ENCODE measurements at regions not wholly inside any gene's neighbourhood (a gene's known extent, or its start where the extent isn't known, plus 50 kb on each side); places are given as distances from the start of the nearest gene placed in this dataset.

GRCh38 chr11:56932572-56933220, 56.0 kb upstream of the OR5AK2 start:
- no peak for DNase-seq
- Mint-ChIP-seq H3K27me3 (ENCODE audit: low read depth in 3 of 3) (peaks cover 0 to 3% (median 2%) of the 10 kb centered on the region in 3 donors), H3K4me3 (no peak overlapping the region), H3K27ac (no peak overlapping the region), H3K9me3 (peaks cover 2 to 20% (median 7%) of the 10 kb centered on the region in 6 donors), H3K36me3 (no peaks in the 10 kb centered on the region), H3K4me1 (no peaks in the 10 kb centered on the region)

GRCh38 chr11:56923116-56923515, 65.6 kb upstream of the OR5AK2 start:
- H3K36me3 Mint-ChIP-seq: no peaks in the 10 kb centered on the region

GRCh38 chr11:56922421-56922820, 66.3 kb upstream of the OR5AK2 start:
- no peaks in the 10 kb centered on the region for H3K36me3 Mint-ChIP-seq
- DNase-seq: no peak
- no peak overlapping the region for H3K4me3 Mint-ChIP-seq
- H3K9me3 Mint-ChIP-seq: peaks cover 0 to 34% (median 15%) of the 10 kb centered on the region in 6 donors
- peaks cover 0 to 3% (median 1%) of the 10 kb centered on the region in 3 donors for H3K27me3 Mint-ChIP-seq (ENCODE audit: low read depth in 3 of 3)
- no peaks in the 10 kb centered on the region for H3K4me1 Mint-ChIP-seq
- H3K27ac Mint-ChIP-seq: no peak overlapping the region

More at GRCh38 chr11:56923116-56923515, 65.6 kb upstream of the OR5AK2 start:
- no peak for DNase-seq
- Mint-ChIP-seq H3K27ac (no peak overlapping the region), H3K4me3 (no peak overlapping the region), H3K27me3 (ENCODE audit: low read depth in 3 of 3) (peaks cover 0 to 3% (median 1%) of the 10 kb centered on the region in 3 donors), H3K4me1 (no peaks in the 10 kb centered on the region), H3K9me3 (peaks cover 0 to 34% (median 15%) of the 10 kb centered on the region in 6 donors)

DNA sequence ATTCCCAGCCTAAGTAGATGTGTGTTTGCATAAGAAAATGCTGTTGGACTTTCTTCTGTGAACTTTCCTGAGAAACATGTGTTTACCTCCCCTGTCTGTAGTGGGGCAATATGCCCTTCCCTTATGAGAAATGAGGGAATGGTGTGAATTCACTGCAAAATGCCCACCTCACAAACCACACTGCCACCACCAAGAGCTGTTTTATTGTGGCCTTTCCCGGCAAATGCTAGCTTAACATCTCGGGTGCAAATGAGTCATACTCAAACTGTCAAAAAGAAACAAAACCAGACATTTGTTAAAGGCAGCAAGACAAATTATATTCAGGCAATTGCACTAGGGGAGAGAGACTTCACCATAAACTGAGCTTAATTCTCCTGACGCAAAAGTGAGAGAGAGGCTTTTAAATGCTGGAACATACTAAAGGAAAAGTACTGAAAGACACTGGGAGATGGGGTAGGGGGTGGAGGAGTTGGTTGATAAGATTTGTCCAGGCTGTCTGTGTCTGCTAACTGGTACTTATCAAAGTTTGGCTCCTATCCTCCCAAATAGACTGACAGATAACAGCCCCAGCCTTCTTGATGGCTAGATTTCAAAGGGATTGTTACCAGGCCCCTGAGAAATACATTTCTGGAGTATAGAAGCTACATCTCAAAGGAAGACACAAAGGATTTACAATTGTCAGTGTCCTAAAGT, 70.9 kb upstream of the OR5AK2 start:
- Mint-ChIP-seq H3K4me3 (no peak overlapping the region), H3K27ac (no peak overlapping the region), H3K4me1 (no peaks in the 10 kb centered on the region), H3K27me3 (ENCODE audit: low read depth in 3 of 3) (peaks cover 0 to 3% (median 1%) of the 10 kb centered on the region in 3 donors), H3K9me3 (peaks cover 0 to 29% (median 10%) of the 10 kb centered on the region in 6 donors), H3K36me3 (no peaks in the 10 kb centered on the region)
- no peak for DNase-seq

- Mint-ChIP-seq H3K9me3 (peaks cover 0 to 26% (median 10%) of the 10 kb centered on the region in 6 donors), H3K27ac (no peak overlapping the region), H3K4me1 (no peaks in the 10 kb centered on the region), H3K4me3 (no peak overlapping the region), H3K36me3 (no peaks in the 10 kb centered on the region), H3K27me3 (ENCODE audit: low read depth in 3 of 3) (peaks cover 0 to 3% (median 1%) of the 10 kb centered on the region in 3 donors)
- DNase-seq: no peak
Observed at GRCh38 chr11:56916587-56916986, 72.1 kb upstream of the OR5AK2 start.

- Mint-ChIP-seq H3K27me3 (ENCODE audit: low read depth in 3 of 3) (peaks cover 0 to 1% (median 1%) of the 10 kb centered on the region in 3 donors), H3K4me3 (no peak overlapping the region), H3K4me1 (no peaks in the 10 kb centered on the region), H3K9me3 (peaks cover 0 to 26% (median 11%) of the 10 kb centered on the region in 6 donors), H3K27ac (no peak overlapping the region), H3K36me3 (no peaks in the 10 kb centered on the region)
- DNase-seq: no peak
Observed at GRCh38 chr11:56916162-56916561, 72.6 kb upstream of the OR5AK2 start.

DNA sequence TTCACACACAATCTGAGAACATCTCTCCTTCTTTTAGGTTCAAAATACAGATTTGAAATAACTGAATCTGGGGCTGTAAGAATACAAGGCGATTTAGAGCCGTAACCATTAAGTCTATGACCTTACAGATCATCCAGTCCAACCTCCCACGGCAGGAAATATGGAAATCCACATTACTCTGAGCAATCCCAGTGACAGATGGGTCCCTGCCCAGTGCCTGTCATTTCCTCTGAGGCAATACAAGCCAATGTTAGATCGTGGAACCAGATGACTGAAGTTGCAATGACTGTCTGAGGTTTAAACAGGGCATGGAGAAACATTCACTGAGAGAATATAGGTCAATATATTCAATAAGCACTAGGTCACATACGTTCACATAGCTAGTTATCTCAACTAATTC, 77.4 kb upstream of the OR5AK2 start:
- H3K4me3 Mint-ChIP-seq: no peak overlapping the region
- no peak overlapping the region for H3K27ac Mint-ChIP-seq
- peaks cover 0 to 1% (median 0%) of the 10 kb centered on the region in 3 donors for H3K27me3 Mint-ChIP-seq (ENCODE audit: low read depth in 3 of 3)
- no peaks in the 10 kb centered on the region for H3K36me3 Mint-ChIP-seq
- DNase-seq: no peak
- no peaks in the 10 kb centered on the region for H3K4me1 Mint-ChIP-seq
- peaks cover 0 to 19% (median 4%) of the 10 kb centered on the region in 6 donors for H3K9me3 Mint-ChIP-seq

DNA sequence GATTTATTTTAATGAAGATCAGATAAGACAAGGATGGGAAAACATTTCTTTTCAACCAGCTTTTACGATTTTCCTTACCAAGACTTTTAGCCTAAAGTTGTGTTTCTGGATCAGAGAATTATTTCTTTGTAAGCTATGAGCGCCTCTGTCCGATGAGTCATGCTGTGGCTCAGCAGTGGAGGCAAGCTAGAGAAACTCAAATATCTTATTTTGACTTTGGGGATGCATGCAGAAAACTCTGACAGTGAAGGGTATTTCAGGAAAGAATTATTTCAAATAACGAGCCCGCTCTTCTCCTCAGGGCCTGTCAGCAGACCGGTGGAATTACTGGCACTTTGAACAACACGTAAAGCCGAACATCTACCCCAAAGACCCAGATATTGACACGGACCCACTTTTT, 77.9 kb upstream of the OR5AK2 start:
- Mint-ChIP-seq H3K4me1 (no peaks in the 10 kb centered on the region), H3K4me3 (no peak overlapping the region), H3K27me3 (ENCODE audit: low read depth in 3 of 3) (peaks cover 0 to 1% (median 0%) of the 10 kb centered on the region in 3 donors), H3K9me3 (peaks cover 0 to 14% (median 4%) of the 10 kb centered on the region in 6 donors), H3K36me3 (no peaks in the 10 kb centered on the region), H3K27ac (no peak overlapping the region)
- no peak for DNase-seq

GRCh38 chr11:56910046-56910773, 78.5 kb upstream of the OR5AK2 start:
- Mint-ChIP-seq H3K27ac (no peak overlapping the region), H3K4me3 (no peak overlapping the region), H3K27me3 (ENCODE audit: low read depth in 3 of 3) (peaks cover 0 to 1% (median 0%) of the 10 kb centered on the region in 3 donors), H3K4me1 (no peaks in the 10 kb centered on the region), H3K9me3 (peaks cover 0 to 11% (median 4%) of the 10 kb centered on the region in 6 donors), H3K36me3 (no peaks in the 10 kb centered on the region)
- DNase-seq: no peak

- peaks cover 0 to 7% (median 3%) of the 10 kb centered on the region in 6 donors for H3K9me3 Mint-ChIP-seq
- no peak overlapping the region for H3K4me3 Mint-ChIP-seq
- no peak overlapping the region for H3K27ac Mint-ChIP-seq
- peaks cover 0 to 1% (median 0%) of the 10 kb centered on the region in 3 donors for H3K27me3 Mint-ChIP-seq (ENCODE audit: low read depth in 3 of 3)
- DNase-seq: no peak
- H3K4me1 Mint-ChIP-seq: no peaks in the 10 kb centered on the region
- H3K36me3 Mint-ChIP-seq: no peaks in the 10 kb centered on the region
Observed at GRCh38 chr11:56909563-56909962, 79.2 kb upstream of the OR5AK2 start.

- no peaks in the 10 kb centered on the region for H3K4me1 Mint-ChIP-seq
- H3K27ac Mint-ChIP-seq: no peak overlapping the region
- no peak for DNase-seq
- H3K4me3 Mint-ChIP-seq: no peak overlapping the region
- no peaks in the 10 kb centered on the region for H3K36me3 Mint-ChIP-seq
- H3K9me3 Mint-ChIP-seq: peaks cover 0 to 10% (median 3%) of the 10 kb centered on the region in 6 donors
- H3K27me3 Mint-ChIP-seq (ENCODE audit: low read depth in 3 of 3): peaks cover 0 to 1% (median 0%) of the 10 kb centered on the region in 3 donors
Observed at GRCh38 chr11:56909080-56909479, 79.6 kb upstream of the OR5AK2 start.

DNA sequence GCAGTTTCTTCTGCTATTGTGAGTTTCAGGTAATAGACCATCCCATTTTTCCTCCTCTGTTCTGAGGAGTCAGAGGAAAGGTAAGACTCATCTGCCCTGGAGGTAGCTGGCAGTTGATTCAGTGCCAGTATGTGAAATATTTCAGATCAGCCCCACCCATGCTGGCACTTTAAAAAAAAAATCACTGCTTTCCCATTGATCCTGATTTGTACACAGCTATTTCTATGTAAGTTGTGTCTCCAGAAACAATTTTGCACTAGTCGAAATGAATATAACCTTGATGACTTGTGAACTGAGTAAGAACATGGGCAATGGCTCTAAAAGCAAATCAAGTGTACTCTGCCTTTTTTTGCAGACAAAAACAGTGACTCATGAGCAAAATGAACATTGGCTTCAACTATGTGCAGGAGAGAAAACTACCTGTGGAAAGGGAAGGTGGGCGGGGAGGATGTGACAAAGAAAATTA, 82.0 kb upstream of the OR5AK2 start:
- peaks cover 0 to 2% (median 0%) of the 10 kb centered on the region in 3 donors for H3K27me3 Mint-ChIP-seq (ENCODE audit: low read depth in 3 of 3)

GRCh38 chr11:56905936-56906335, 82.8 kb upstream of the OR5AK2 start:
- Mint-ChIP-seq H3K4me1 (no peaks in the 10 kb centered on the region), H3K27ac (no peak overlapping the region), H3K9me3 (peaks cover 0 to 9% (median 1%) of the 10 kb centered on the region in 6 donors), H3K4me3 (no peak overlapping the region), H3K36me3 (no peaks in the 10 kb centered on the region), H3K27me3 (ENCODE audit: low read depth in 3 of 3) (peaks cover 0 to 2% (median 0%) of the 10 kb centered on the region in 3 donors)
- no peak for DNase-seq

More for the DNA sequence above, 82.0 kb upstream of the OR5AK2 start:
- Mint-ChIP-seq H3K4me3 (no peak overlapping the region), H3K36me3 (no peaks in the 10 kb centered on the region), H3K27ac (no peak overlapping the region), H3K9me3 (peaks cover 0 to 15% (median 3%) of the 10 kb centered on the region in 6 donors), H3K4me1 (no peaks in the 10 kb centered on the region)
- no peak for DNase-seq

- no peak for DNase-seq
- Mint-ChIP-seq H3K4me1 (no peaks in the 10 kb centered on the region), H3K4me3 (no peak overlapping the region), H3K36me3 (no peaks in the 10 kb centered on the region), H3K27ac (no peak overlapping the region), H3K9me3 (peaks cover 0 to 8% (median 1%) of the 10 kb centered on the region in 6 donors), H3K27me3 (ENCODE audit: low read depth in 3 of 3) (peaks cover 0 to 2% (median 0%) of the 10 kb centered on the region in 3 donors)
Observed at GRCh38 chr11:56905442-56905841, 83.3 kb upstream of the OR5AK2 start.
